GM18867 (cell line): ENCODE measurements at regions not wholly inside any gene's neighbourhood (a gene's known extent, or its start where the extent isn't known, plus 50 kb on each side); places are given as distances from the start of the nearest gene placed in this dataset.

Source experiments
- ATAC-seq: cut with Tn5 transposase; IDR thresholded peaks from one replicate; pipeline ENCODE4 v1.9.1; 2021; ENCODE audit warnings: mild to moderate bottlenecking, moderate library complexity; ENCODE audit not compliant: unreplicated experiment

GRCh38 chr9:88753691-88754367 lies 218.9 kb downstream of the NXNL2 start:
- no peak for ATAC-seq

- no peak for ATAC-seq
These were observed 219.5 kb downstream of the NXNL2 start for GRCh38 chr9:88754452-88754851.

- ATAC-seq: no peak
These were observed 219.9 kb downstream of the NXNL2 start for GRCh38 chr9:88754886-88755285.

- no peak for ATAC-seq
These were observed 222.5 kb downstream of the NXNL2 start for GRCh38 chr9:88757406-88758010.

GRCh38 chr9:88759364-88759763 lies 224.4 kb downstream of the NXNL2 start:
- ATAC-seq: no peak

GRCh38 chr9:88766778-88767503 lies 224.3 kb upstream of the S1PR3 start:
- no peak for ATAC-seq

GRCh38 chr9:88767504-88767790 lies 223.8 kb upstream of the S1PR3 start:
- no peak for ATAC-seq

GRCh38 chr9:88772575-88772974 lies 218.7 kb upstream of the S1PR3 start:
- ATAC-seq: no peak

- no peak for ATAC-seq
These were observed 218.1 kb upstream of the S1PR3 start for GRCh38 chr9:88773126-88773525.

- no peak for ATAC-seq
These were observed 217.5 kb upstream of the S1PR3 start for GRCh38 chr9:88773627-88774244.

- ATAC-seq: no peak
These were observed 216.2 kb upstream of the S1PR3 start for GRCh38 chr9:88775037-88775471.

GRCh38 chr9:88775559-88775958 lies 215.7 kb upstream of the S1PR3 start:
- no peak for ATAC-seq

- no peak for ATAC-seq
These were observed 215.3 kb upstream of the S1PR3 start for GRCh38 chr9:88775966-88776365.

- no peak for ATAC-seq
These were observed 214.4 kb upstream of the S1PR3 start for GRCh38 chr9:88776717-88777497.

GRCh38 chr9:88777498-88778312 lies 213.6 kb upstream of the S1PR3 start:
- no peak for ATAC-seq

- no peak for ATAC-seq
These were observed 209.5 kb upstream of the S1PR3 start for GRCh38 chr9:88781628-88782391.

- no peak for ATAC-seq
These were observed 208.1 kb upstream of the S1PR3 start for GRCh38 chr9:88782931-88783710.

GRCh38 chr9:88783711-88784083 lies 207.6 kb upstream of the S1PR3 start:
- ATAC-seq: no peak

GRCh38 chr9:88784960-88785359 lies 206.3 kb upstream of the S1PR3 start:
- ATAC-seq: no peak
